Stimulated activated naive CD8-positive, alpha-beta T cell treated with anti-CD3 and anti-CD28 coated beads, Interleukin-15, amount 100 ng/mL, for 72 hours (primary cell): ENCODE measurements at regions not wholly inside any gene's neighbourhood (a gene's known extent, or its start where the extent isn't known, plus 50 kb on each side); places are given as distances from the start of the nearest gene placed in this dataset.

ENCODE experiments used
- ATAC-seq: fragments of 150-1000 bp; cut with Tn5 transposase; 2 replicates; pipeline ENCODE4 v1.10.0; 2021; ENCODE audit warnings: mild to moderate bottlenecking, moderate library complexity
- DNase-seq, 2 donors: peaks; one replicate each; pipeline ENCODE4 v3.0.0; 2021 to 2022
- H3K27ac Mint-ChIP-seq, 2 donors: one replicate each; pipeline ENCODE4 v1.8.0; 2022; ENCODE audit warnings: mild to moderate bottlenecking in 2 of 2, mixed read lengths in 2 of 2, moderate library complexity in 2 of 2
- H3K27me3 Mint-ChIP-seq: one replicate; pipeline ENCODE4 v1.8.0; 2022; ENCODE audit warnings: mixed read lengths
- H3K4me1 Mint-ChIP-seq: one replicate; pipeline ENCODE4 v1.8.0; 2022; ENCODE audit warnings: mild to moderate bottlenecking, mixed read lengths
- H3K4me3 Mint-ChIP-seq, 2 donors: one replicate each; pipeline ENCODE4 v1.8.0; 2022; ENCODE audit warnings: mild to moderate bottlenecking in 2 of 2, mixed read lengths in 2 of 2, moderate library complexity in 1 of 2
- H3K9me3 Mint-ChIP-seq, 2 donors: one replicate each; pipeline ENCODE4 v1.8.0; 2022; ENCODE audit warnings: mixed read lengths in 2 of 2

DNA sequence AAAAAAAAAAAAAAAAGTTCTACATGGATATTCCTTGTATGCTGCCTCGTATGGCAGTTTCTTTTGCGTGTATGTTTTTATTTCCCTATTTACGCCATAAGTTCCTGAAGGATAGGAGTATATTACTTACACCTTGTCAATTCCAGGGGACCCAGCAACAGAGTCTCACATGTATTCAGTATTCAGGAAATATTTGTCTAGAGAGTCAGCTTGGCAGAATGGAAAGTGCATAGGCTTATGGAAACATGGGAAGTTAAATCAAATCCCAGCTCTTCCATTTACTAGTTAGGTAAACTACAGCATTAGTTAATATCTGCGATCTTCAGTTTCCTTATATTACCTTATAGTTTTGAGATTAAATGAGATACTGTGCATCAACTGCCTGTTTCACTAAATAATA is 51.1 kb upstream of the SLC22A16 start:
- DNase-seq (no peak), ATAC-seq (no peak)
- H3K9me3 Mint-ChIP-seq: no peaks in the 10 kb centered on the region
- H3K27ac Mint-ChIP-seq: no peak overlapping the region
- H3K27me3 Mint-ChIP-seq: peaks cover 9% of the 10 kb centered on the region
- peaks cover 9% of the 10 kb centered on the region for H3K4me1 Mint-ChIP-seq
- H3K4me3 Mint-ChIP-seq: no peak overlapping the region

DNA sequence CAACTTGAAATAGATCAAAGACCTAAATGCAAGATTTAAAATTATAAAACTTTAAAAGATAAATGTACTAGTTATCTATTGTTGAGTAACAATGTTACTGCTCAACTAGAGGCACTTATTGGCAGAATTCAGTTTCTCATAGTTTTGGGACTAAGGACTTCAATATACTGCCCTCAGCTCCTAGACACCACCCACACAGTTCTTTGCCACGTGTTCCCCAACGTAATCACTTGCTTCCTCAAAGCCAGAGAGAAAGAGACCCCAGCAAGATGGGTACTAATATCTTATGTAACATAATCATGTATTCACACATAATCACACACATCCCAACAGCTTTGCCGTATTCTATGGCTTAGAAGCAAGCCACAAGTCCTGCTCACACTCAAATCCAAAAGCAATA is 50.3 kb upstream of the SLC22A16 start:
- Mint-ChIP-seq H3K9me3 (no peaks in the 10 kb centered on the region), H3K27ac (no peak overlapping the region), H3K4me1 (peaks cover 9% of the 10 kb centered on the region), H3K4me3 (no peak overlapping the region), H3K27me3 (peaks cover 9% of the 10 kb centered on the region)
- ATAC-seq: no peak
- DNase-seq: no peak
